ENCODE measurements at regions not wholly inside any gene's neighbourhood (a gene's known extent, or its start where the extent isn't known, plus 50 kb on each side); places are given as distances from the start of the nearest gene placed in this dataset.

DNA sequence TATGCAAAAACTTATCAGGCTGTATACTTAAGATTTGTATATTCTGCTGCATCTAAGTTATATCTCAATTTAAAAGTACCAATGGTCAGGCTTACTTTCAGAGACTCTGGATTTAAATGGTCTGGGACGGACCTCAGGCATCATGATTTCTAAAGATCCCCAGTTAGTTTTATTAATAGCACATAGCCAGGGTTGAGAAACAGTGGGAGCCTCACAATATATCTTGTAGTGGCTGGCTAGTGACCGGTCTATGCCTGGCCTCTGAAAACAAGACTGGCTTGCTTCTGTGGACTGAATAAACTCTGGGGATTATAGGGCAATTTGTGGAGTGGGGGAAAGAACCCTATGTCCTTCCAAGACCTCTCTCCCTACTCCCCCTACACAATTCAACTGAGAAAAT, 162.5 kb upstream of the SLC1A4 start:
- Histone ChIP-seq H3K4me1 (ENCODE audit: control insufficient read depth in 1 of 2, insufficient read depth in 2 of 2, low read depth in 1 of 2, low read length in 1 of 2) (peaks cover 0 to 9% of the 10 kb centered on the region in 2 experiments; a peak in 2 of 4 replicates), H3K27ac (ENCODE audit: low read depth in 2 of 2, low read length in 1 of 2) (no peak overlapping the region), H3K27me3 (ENCODE audit: insufficient read depth) (no peaks in the 10 kb centered on the region), H3K36me3 (replicated peaks in 1 of 2; ENCODE audit: control insufficient read depth in 1 of 2, insufficient read depth in 2 of 2, low read length in 1 of 2) (no peaks in the 10 kb centered on the region), H4K20me1 (ENCODE audit: insufficient read depth) (no peaks in the 10 kb centered on the region), H3F3A (replicated peaks; ENCODE audit: insufficient read depth) (peaks cover 4% of the 10 kb centered on the region), H3K4me3 (ENCODE audit: low read depth in 2 of 2, low read length in 1 of 2) (no peak overlapping the region), H3K9ac (no peak overlapping the region), H3K79me2 (ENCODE audit: insufficient read depth) (no peaks in the 10 kb centered on the region), H2AFZ (ENCODE audit: low read depth) (no peak overlapping the region), H3K4me2 (no peak overlapping the region), H3K9me3 (no peaks in the 10 kb centered on the region), H3K9me2 (no peaks in the 10 kb centered on the region)
- POLR2A ChIA-PET = no interaction called here
- TF ChIP-seq, protein P1, sequence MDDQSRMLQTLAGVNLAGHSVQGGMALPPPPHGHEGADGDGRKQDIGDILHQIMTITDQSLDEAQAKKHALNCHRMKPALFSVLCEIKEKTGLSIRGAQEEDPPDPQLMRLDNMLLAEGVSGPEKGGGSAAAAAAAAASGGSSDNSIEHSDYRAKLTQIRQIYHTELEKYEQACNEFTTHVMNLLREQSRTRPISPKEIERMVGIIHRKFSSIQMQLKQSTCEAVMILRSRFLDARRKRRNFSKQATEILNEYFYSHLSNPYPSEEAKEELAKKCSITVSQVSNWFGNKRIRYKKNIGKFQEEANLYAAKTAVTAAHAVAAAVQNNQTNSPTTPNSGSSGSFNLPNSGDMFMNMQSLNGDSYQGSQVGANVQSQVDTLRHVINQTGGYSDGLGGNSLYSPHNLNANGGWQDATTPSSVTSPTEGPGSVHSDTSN (IDR thresholded peaks at IDR 0.05) = no peak
- TF ChIP-seq YY1 (IDR thresholded peaks at IDR 0.05; ENCODE audit: low read depth) (no peak), JUND (IDR thresholded peaks at IDR 0.05) (no peak), TAF1 (IDR thresholded peaks at IDR 0.05; ENCODE audit: borderline replicate concordance, low read depth, low read length) (no peak), EZH2phosphoT487 (IDR thresholded peaks at IDR 0.05; ENCODE audit: borderline replicate concordance, low read depth) (no peak), RFX5 (IDR thresholded peaks at IDR 0.05; ENCODE audit: low read length) (no peak), GATA2 (CRISPR knock-in tag; IDR thresholded peaks at IDR 0.05) (no peak), MXI1 (IDR thresholded peaks at IDR 0.05; ENCODE audit: low read depth, low read length) (no peak), RCOR1 (IDR thresholded peaks at IDR 0.05; ENCODE audit: low read length) (no peak), SMC3 (IDR thresholded peaks at IDR 0.05; ENCODE audit: low read depth, low read length) (no peak), NFIC (IDR thresholded peaks at IDR 0.05; ENCODE audit: borderline replicate concordance) (no peak), FOSL2 (IDR thresholded peaks at IDR 0.05; ENCODE audit: borderline replicate concordance, low read depth) (no peak)
- TF ChIP-seq, protein P2, sequence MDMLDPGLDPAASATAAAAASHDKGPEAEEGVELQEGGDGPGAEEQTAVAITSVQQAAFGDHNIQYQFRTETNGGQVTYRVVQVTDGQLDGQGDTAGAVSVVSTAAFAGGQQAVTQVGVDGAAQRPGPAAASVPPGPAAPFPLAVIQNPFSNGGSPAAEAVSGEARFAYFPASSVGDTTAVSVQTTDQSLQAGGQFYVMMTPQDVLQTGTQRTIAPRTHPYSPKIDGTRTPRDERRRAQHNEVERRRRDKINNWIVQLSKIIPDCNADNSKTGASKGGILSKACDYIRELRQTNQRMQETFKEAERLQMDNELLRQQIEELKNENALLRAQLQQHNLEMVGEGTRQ (IDR thresholded peaks at IDR 0.05; ENCODE audit: borderline replicate concordance, low read depth, low read length) = no peak
- no peak for DNase-seq
- WGBS (ENCODE audit: low lambda C conversion rate) = 89% methylated on average over 2 of the region's 2 CpGs
- CTCF ChIA-PET = no interaction called here

DNA sequence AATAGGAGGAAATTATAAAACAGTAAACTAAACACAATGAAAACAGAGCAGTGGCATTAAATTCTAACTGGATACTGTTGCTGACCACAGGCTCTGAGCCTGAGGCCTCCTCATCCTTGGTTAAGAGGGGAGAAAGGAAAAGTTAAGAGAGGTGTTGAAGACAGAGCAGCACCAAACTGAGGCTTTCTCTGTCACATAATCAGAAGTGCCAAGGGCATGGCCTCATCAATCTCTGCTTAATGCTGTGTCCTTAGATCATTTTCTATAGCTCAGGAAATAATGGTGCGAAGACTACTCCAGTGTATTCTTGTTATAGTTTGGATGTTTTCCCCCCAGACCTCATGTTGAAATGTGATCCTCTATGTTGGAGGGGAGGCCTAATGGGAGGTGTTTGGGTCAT, 160.9 kb upstream of the SLC1A4 start:
- Histone ChIP-seq H3K79me2 (ENCODE audit: insufficient read depth) (no peaks in the 10 kb centered on the region), H3K27me3 (ENCODE audit: insufficient read depth) (no peaks in the 10 kb centered on the region), H3K9me3 (no peaks in the 10 kb centered on the region), H3F3A (replicated peaks; ENCODE audit: insufficient read depth) (peaks cover 11% of the 10 kb centered on the region), H4K20me1 (ENCODE audit: insufficient read depth) (no peaks in the 10 kb centered on the region), H3K9ac (no peak overlapping the region), H3K27ac (ENCODE audit: low read depth in 2 of 2, low read length in 1 of 2) (no peak overlapping the region), H3K9me2 (no peaks in the 10 kb centered on the region), H2AFZ (ENCODE audit: low read depth) (no peak overlapping the region), H3K4me1 (ENCODE audit: control insufficient read depth in 1 of 2, insufficient read depth in 2 of 2, low read depth in 1 of 2, low read length in 1 of 2) (peaks cover 0 to 15% of the 10 kb centered on the region in 2 experiments; a peak in 2 of 4 replicates), H3K4me3 (ENCODE audit: low read depth in 2 of 2, low read length in 1 of 2) (no peak overlapping the region), H3K4me2 (no peak overlapping the region), H3K36me3 (replicated peaks in 1 of 2; ENCODE audit: control insufficient read depth in 1 of 2, insufficient read depth in 2 of 2, low read length in 1 of 2) (no peaks in the 10 kb centered on the region)
- TF ChIP-seq ELF1 (IDR thresholded peaks at IDR 0.05) (no peak), RFX5 (IDR thresholded peaks at IDR 0.05; ENCODE audit: low read length) (no peak), MXI1 (IDR thresholded peaks at IDR 0.05; ENCODE audit: low read depth, low read length) (no peak), GABPA (IDR thresholded peaks at IDR 0.05; ENCODE audit: low read depth) (no peak), TAF1 (IDR thresholded peaks at IDR 0.05; ENCODE audit: borderline replicate concordance, low read depth, low read length) (no peak)
- TF ChIP-seq, protein P3, sequence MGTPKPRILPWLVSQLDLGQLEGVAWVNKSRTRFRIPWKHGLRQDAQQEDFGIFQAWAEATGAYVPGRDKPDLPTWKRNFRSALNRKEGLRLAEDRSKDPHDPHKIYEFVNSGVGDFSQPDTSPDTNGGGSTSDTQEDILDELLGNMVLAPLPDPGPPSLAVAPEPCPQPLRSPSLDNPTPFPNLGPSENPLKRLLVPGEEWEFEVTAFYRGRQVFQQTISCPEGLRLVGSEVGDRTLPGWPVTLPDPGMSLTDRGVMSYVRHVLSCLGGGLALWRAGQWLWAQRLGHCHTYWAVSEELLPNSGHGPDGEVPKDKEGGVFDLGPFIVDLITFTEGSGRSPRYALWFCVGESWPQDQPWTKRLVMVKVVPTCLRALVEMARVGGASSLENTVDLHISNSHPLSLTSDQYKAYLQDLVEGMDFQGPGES (IDR thresholded peaks at IDR 0.05; ENCODE audit: low read depth, low read length) = no peak
- TF ChIP-seq, protein P2 (IDR thresholded peaks at IDR 0.05; ENCODE audit: borderline replicate concordance, low read depth, low read length) = no peak
- TF ChIP-seq, protein P4, sequence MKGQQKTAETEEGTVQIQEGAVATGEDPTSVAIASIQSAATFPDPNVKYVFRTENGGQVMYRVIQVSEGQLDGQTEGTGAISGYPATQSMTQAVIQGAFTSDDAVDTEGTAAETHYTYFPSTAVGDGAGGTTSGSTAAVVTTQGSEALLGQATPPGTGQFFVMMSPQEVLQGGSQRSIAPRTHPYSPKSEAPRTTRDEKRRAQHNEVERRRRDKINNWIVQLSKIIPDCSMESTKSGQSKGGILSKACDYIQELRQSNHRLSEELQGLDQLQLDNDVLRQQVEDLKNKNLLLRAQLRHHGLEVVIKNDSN (IDR thresholded peaks at IDR 0.05; ENCODE audit: borderline replicate concordance, low read depth) = no peak
- CTCF ChIA-PET = interaction anchor here (1.6 to 2.1 kb wide), 2 partner anchors 10 to 35 kb away, joined by 4 to 5 read pairs; no protein-coding TSS in a partner anchor
- POLR2A ChIA-PET = no interaction called here
- 100% methylated on average over 1 of the region's 1 CpG for WGBS (ENCODE audit: low lambda C conversion rate)
- DNase-seq = no peak
